NCI-H2227 (cell line): ENCODE measurements at regions not wholly inside any gene's neighbourhood (a gene's known extent, or its start where the extent isn't known, plus 50 kb on each side); places are given as distances from the start of the nearest gene placed in this dataset.
A peak's percentile ranks its signal among the peaks of the same experiment; 100 is the strongest.
"Not testable (repeated sequence)": the region's sequence is repeated elsewhere in the genome, so short reads cannot be mapped to it uniquely, and the experiment has no call there.

ENCODE experiments used
- DNase-seq: peaks from one replicate; lab custom pipeline; 2025; ENCODE audit not compliant: unreplicated experiment; lab: John Stamatoyannopoulos, UW

- DNase-seq: no peak
These were observed 58.1 kb downstream of the TUBA3C start for GRCh38 chr13:19123502-19123901.

DNA sequence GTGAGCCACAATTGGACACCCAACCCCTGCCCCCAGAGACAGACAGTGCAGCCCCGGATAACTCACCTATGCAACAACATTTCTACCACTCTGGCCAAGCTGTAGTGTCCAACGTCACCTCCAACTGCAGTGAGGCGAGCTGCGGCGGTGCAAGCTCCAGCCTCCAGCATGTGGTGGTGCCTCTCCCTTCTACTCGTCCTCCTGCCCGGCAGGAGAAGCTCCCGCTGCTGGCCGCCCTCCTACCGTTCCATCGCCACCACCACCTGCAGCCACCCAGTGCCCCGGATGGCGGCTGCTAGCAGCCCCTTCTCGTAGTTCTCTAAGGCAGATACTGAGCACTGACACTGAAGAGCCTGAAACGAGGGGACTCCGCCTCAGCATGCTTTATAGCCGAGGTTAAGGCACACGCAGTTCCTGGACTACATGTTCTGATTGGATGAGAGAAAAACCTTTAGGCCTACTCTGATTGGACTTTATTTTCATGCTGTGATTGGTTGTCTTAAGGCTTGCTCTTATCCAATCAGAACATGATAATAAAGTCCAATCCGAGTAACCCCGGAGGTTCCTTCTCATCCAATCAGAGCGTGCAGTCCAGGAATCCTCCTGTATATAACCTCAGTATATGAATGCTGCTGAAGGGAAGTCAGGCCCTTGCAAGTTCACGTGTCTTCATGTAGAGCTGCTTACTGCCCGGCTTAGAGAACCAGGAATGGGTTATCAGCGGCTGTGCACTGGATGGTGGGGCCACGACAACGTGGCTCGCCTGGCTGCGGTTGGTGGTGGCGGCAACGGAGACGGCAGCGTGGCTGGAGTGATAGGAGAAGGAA is 63.5 kb downstream of the TUBA3C start:
- peak; percentile 74 for DNase-seq

DNA sequence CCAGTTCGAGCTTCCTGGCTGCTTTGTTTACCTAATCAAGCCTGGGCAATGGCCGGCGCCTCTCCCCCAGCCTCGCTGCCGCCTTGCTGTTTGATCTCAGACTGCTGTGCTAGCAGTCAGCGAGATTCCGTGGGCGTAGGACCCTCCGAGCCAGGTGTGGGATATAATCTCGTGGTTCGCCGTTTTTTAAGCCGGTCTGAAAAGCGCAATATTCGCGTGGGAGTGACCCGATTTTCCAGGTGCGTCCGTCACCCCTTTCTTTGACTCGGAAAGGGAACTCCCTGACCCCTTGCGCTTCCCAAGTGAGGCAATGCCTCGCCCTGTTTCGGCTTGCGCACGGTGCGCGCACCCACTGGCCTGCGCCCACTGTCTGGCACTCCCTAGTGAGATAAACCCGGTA is 72.4 kb downstream of the TUBA3C start:
- DNase-seq: not testable (repeated sequence)

GRCh38 chr13:19103140-19103539 is 78.5 kb downstream of the TUBA3C start:
- no peak for DNase-seq

DNA sequence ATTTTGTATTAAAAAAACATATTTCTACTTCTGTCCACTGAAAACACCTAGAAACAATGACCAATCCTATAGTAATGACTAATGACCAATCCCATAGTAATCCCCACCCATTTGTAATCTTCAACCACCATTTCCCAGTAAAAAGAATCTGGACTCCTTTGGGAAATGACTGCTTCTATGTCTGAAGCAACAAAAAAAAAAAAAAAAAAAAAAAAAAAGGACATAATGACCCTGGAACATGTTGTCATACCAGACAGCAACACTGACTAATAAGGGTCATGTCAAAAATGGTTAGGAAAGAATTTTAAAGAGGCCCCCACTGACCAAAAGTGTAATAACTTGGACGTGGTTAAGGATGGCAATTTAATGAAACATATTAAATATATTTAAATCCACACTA is 88.3 kb downstream of the TUBA3C start:
- no peak for DNase-seq

- DNase-seq: no peak
These were observed 91.1 kb downstream of the TUBA3C start for GRCh38 chr13:19090495-19090894.

DNA sequence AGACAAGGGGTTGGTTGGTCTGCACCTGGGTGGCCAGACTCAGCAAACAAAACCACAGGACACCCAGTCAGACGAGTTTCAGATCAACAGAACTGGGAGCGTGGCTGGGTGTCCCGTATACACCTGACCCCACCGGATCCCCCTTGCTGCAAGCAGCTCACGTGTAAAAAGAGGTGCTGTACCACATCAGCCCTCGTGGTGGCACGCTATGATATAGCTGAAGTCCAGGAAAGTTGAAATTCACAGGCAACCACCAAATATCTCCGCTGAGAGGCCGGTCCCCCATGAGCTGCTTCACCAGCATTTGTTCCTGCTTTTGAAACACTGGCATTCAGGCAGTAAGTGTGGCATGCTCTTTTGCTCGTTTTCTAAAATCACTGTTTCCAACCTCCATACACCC is 92.3 kb downstream of the TUBA3C start:
- DNase-seq: no peak

DNA sequence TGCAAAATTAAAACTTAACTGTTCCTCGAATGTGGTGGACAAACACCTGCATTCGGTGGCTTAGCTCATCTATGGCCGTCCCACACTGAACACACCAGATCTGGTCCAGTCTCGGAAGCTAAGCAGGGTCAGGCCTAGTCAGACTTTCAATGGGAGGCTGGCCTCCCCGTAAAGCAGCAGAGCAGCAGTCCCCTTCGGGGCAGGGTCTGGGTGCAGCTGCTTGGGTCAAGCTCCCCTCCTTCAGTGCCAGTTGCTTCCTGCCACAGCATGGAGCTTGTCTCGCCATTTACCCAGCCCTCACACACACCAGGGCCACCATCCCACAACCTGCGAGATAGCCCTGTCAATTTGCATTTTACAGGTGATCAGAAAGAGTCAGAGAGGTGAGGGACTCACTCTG is 93.2 kb downstream of the TUBA3C start:
- DNase-seq: no peak

- DNase-seq: no peak
These were observed 95.7 kb downstream of the TUBA3C start for GRCh38 chr13:19085876-19086275.

DNA sequence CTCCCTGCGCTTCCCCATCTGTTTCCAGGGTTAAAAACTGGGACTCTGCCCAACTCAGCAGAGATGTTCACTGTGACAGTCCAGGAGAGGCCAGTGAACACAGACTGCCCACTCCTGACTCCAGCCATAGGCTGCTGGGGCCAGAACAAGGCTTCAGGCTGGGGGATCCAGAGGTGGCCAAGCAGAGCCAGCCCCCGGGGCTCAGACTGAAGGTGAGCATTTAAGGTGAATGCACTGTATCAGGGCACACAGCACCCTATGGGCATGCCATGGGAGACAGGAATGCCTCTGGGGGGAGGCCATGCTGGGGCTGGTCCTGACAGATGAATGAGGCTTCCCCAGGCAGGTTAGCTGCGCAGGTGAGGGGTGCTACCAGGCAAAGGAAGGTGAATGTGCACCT is 96.4 kb downstream of the TUBA3C start:
- DNase-seq: no peak

- DNase-seq: no peak
These were observed 98.3 kb downstream of the TUBA3C start for GRCh38 chr13:19083340-19083739.

DNA sequence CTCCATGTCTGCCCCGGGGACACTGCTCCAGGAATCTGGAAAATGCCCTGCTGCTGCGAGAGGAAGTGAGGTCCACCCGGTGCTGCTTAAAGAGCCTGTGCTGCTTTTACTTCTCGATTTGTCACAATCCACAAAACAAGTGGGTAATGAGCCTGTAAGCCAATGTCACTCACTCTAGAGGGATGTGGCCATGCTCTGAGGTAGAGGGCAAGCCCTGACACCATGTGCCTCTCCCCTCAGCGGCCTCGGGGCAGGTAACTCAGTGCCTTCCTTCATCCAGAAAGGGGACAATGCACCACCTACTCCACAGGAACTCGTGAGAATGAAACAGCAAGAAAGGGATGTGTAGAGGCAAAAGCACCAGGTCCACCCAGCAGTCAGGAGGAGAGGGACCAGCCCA is 106.2 kb downstream of the TUBA3C start:
- DNase-seq: no peak

DNA sequence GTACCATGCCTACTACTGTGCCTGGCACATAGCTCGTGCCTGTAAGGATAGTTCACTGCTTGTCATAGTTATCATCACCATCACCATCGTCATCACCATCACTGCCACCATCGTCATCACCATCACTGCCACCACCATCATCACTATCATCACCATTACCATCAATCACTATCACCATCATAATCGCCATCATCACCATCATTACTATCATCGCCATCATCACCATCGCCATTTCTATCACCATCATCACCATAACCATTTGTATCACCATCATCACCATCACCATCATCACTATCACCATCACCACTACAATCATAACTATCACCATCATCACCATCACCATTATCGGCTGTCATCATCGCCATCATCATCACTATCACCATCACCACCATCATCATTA is 107.1 kb downstream of the TUBA3C start:
- DNase-seq: no peak

DNA sequence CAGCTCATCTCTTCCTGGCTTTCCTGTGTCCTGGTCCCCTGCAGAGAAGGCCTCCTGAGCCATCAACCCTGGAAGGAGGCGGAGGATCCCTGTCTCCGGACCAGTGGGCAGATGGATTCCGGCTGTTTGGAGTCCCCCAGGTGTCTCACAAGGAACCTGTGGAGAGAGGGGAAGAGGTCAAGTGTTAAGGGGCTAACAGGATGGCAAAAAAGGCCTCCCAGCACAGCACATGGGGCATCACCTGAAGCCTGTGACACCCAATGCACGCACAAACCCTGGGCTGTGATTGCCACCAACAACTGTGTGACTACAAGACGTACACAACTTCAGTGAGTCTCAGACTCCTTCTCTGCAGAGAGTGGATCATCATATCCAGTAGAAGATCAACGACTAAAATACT is 107.5 kb downstream of the TUBA3C start:
- not testable (repeated sequence) for DNase-seq

DNA sequence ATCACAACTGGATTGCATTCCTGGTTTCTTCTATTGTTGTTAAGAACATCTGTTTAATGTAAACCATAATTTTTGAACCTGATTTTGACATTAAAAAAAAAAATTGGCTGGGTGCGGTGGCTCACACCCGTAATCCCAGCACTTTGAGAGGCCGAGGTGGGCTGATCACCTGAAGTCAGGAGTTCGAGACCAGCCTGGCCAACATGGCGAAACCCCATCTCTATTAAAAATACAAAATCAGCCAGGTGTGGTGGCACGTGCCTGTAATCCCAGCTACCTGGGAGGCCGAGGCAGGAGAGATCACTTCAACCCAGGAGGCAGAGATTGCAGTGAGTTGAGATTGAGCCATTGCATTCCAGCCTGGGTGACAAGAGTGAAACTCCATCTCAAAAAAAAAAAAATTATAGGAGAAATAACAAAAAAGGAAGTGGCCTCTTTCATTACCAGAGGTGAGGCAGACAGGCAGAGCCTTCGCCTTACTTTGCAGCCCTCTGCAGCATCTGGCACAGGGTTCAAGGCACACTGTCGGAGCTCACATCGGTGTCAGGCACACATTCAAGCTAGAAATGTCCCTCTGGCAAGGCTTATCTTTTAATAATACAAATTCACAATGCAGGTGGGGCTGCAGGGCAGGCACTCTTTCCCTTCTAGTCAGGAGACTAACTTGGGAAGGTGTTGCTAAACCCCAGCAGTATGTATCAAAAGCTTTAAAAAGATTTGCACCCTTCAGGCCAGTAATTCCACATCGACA is 108.5 kb downstream of the TUBA3C start:
- DNase-seq: not testable (repeated sequence)

DNA sequence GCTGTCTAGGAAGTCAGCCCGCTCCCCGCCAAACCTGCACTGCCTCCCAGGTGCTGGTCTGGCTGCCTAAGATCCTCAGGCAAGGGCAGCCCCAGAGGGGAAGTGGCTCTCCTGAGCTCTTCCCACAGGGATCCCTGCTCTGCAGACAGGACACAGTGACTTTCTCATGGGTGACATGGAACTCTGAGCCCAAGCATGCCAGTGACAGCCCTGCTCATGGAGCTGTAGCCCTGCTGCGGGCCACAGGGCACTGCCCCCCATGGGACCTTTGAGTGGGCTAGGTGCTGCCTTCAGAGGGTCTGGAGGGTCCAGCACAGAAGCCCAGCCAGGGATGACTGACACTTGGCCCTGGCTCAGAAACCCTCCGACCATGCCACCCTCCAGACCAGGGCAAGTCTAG is 109.1 kb downstream of the TUBA3C start:
- DNase-seq: no peak

GRCh38 chr13:19071161-19071936 is 110.3 kb downstream of the TUBA3C start:
- DNase-seq: no peak

- DNase-seq: no peak
These were observed 111.3 kb downstream of the TUBA3C start for GRCh38 chr13:19070398-19070735.

DNA sequence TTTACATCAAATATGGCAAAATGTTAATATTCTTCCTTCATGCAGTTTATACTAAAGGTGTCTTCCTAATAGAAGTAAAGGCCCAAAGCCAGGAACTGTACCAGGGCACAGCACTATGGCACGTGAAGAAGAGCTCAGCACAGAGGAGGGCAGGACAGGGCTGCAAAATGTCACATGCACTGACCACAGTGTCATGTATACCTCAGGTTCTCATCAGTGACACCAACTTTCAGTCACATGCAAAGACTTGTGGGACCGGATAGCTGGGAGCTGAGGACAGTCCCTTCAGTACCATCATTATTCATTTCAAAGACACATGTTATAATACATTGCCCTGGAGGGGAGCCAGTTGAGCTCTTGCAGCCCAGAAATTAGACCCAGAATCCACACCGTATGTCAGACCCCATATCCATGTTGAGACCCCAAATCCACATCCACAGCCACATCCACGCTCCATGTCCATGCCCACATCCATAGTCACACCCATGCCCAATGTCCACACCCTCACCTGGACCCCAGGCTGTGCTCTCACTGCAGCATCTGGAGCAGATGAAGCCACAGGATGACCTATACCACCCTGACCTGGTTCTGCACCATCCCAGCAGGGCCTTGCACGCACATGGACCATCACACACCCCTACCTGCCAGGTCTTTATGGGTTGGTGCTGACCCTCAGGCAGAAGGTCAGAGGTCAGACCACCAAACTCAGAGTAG is 111.8 kb downstream of the TUBA3C start:
- DNase-seq: no peak

- DNase-seq: no peak
These were observed 112.9 kb downstream of the TUBA3C start for GRCh38 chr13:19068691-19069090.

- no peak for DNase-seq
These were observed 113.9 kb downstream of the TUBA3C start for GRCh38 chr13:19067767-19068166.
